ENCODE measurements at regions not wholly inside any gene's neighbourhood (a gene's known extent, or its start where the extent isn't known, plus 50 kb on each side); places are given as distances from the start of the nearest gene placed in this dataset.
"Not testable (repeated sequence)": the region's sequence is repeated elsewhere in the genome, so short reads cannot be mapped to it uniquely, and the experiment has no call there.

GRCh38 chr3:163513149-163513657 lies 1565.1 kb downstream of the SI start:
- no peaks in the 10 kb centered on the region for H3K4me1 ChIP-seq (ENCODE audit: control insufficient read depth, extremely low read depth, insufficient read depth, low read length)
- no peaks in the 10 kb centered on the region for H4K20me1 ChIP-seq (ENCODE audit: control insufficient read depth, extremely low read depth, insufficient read depth, low read length)
- H3K9ac ChIP-seq (ENCODE audit: insufficient read depth, low read length): no peak overlapping the region
- H2AFZ ChIP-seq (ENCODE audit: low read length): no peak overlapping the region
- no peaks in the 10 kb centered on the region for H3K79me2 ChIP-seq (ENCODE audit: control insufficient read depth, insufficient read depth, low read length)
- DNase-seq (ENCODE audit: low read depth in 2 of 2): no peak
- TF ChIP-seq CTCF (conservative IDR thresholded peaks at IDR 0.05 in 1 of 2, IDR thresholded peaks at IDR 0.05 in 1 of 2; ENCODE audit: low read depth in 1 of 2, low read length in 2 of 2) (no peak), EZH2 (IDR thresholded peaks at IDR 0.05; ENCODE audit: low read length, missing control alignments) (no peak)
- no peaks in the 10 kb centered on the region for H3K27me3 ChIP-seq (ENCODE audit: control insufficient read depth, insufficient read depth, low read length)
- no peaks in the 10 kb centered on the region for H3K9me3 ChIP-seq (ENCODE audit: control insufficient read depth, insufficient read depth, low read depth, low read length)
- no peak overlapping the region for H3K4me2 ChIP-seq (ENCODE audit: extremely low read depth, insufficient read depth, low read length)
- no peak overlapping the region for H3K27ac ChIP-seq (ENCODE audit: insufficient read depth, low read length)
- H3K36me3 ChIP-seq (ENCODE audit: control insufficient read depth, insufficient read depth, low read length): no peaks in the 10 kb centered on the region
- no peak overlapping the region for H3K4me3 ChIP-seq (replicated peaks in 1 of 4; ENCODE audit: control extremely low read depth in 1 of 4, insufficient read depth in 1 of 4, low read depth in 3 of 4, low read length in 4 of 4)

- H3K9me3 ChIP-seq (ENCODE audit: control insufficient read depth, insufficient read depth, low read depth, low read length): no peaks in the 10 kb centered on the region
- H3K27ac ChIP-seq (ENCODE audit: insufficient read depth, low read length): no peak overlapping the region
- no peak overlapping the region for H3K4me3 ChIP-seq (replicated peaks in 1 of 4; ENCODE audit: control extremely low read depth in 1 of 4, insufficient read depth in 1 of 4, low read depth in 3 of 4, low read length in 4 of 4)
- no peaks in the 10 kb centered on the region for H3K79me2 ChIP-seq (ENCODE audit: control insufficient read depth, insufficient read depth, low read length)
- no peak for DNase-seq (ENCODE audit: low read depth in 2 of 2)
- H3K4me2 ChIP-seq (ENCODE audit: extremely low read depth, insufficient read depth, low read length): no peak overlapping the region
- TF ChIP-seq CTCF (conservative IDR thresholded peaks at IDR 0.05 in 1 of 2, IDR thresholded peaks at IDR 0.05 in 1 of 2; ENCODE audit: low read depth in 1 of 2, low read length in 2 of 2) (no peak), EZH2 (IDR thresholded peaks at IDR 0.05; ENCODE audit: low read length, missing control alignments) (no peak)
- H3K9ac ChIP-seq (ENCODE audit: insufficient read depth, low read length): no peak overlapping the region
- H3K27me3 ChIP-seq (ENCODE audit: control insufficient read depth, insufficient read depth, low read length): no peaks in the 10 kb centered on the region
- H3K36me3 ChIP-seq (ENCODE audit: control insufficient read depth, insufficient read depth, low read length): no peaks in the 10 kb centered on the region
- H3K4me1 ChIP-seq (ENCODE audit: control insufficient read depth, extremely low read depth, insufficient read depth, low read length): no peaks in the 10 kb centered on the region
- H4K20me1 ChIP-seq (ENCODE audit: control insufficient read depth, extremely low read depth, insufficient read depth, low read length): no peaks in the 10 kb centered on the region
- no peak overlapping the region for H2AFZ ChIP-seq (ENCODE audit: low read length)
Observed at GRCh38 chr3:163508206-163508605, 1570.1 kb downstream of the SI start.

GRCh38 chr3:163504974-163505373 lies 1573.3 kb downstream of the SI start:
- Histone ChIP-seq H3K9me3 (ENCODE audit: control insufficient read depth, insufficient read depth, low read depth, low read length) (no peaks in the 10 kb centered on the region), H2AFZ (ENCODE audit: low read length) (no peak overlapping the region), H3K27ac (ENCODE audit: insufficient read depth, low read length) (no peak overlapping the region), H3K4me1 (ENCODE audit: control insufficient read depth, extremely low read depth, insufficient read depth, low read length) (no peaks in the 10 kb centered on the region), H3K27me3 (ENCODE audit: control insufficient read depth, insufficient read depth, low read length) (no peaks in the 10 kb centered on the region), H4K20me1 (ENCODE audit: control insufficient read depth, extremely low read depth, insufficient read depth, low read length) (no peaks in the 10 kb centered on the region), H3K4me2 (ENCODE audit: extremely low read depth, insufficient read depth, low read length) (no peak overlapping the region), H3K4me3 (replicated peaks in 1 of 4; ENCODE audit: control extremely low read depth in 1 of 4, insufficient read depth in 1 of 4, low read depth in 3 of 4, low read length in 4 of 4) (no peak overlapping the region), H3K36me3 (ENCODE audit: control insufficient read depth, insufficient read depth, low read length) (no peaks in the 10 kb centered on the region), H3K79me2 (ENCODE audit: control insufficient read depth, insufficient read depth, low read length) (no peaks in the 10 kb centered on the region), H3K9ac (ENCODE audit: insufficient read depth, low read length) (no peak overlapping the region)
- no peak for DNase-seq (ENCODE audit: low read depth in 2 of 2)
- no peak for TF ChIP-seq EZH2 (IDR thresholded peaks at IDR 0.05; ENCODE audit: low read length, missing control alignments)

GRCh38 chr3:163499736-163500219 lies 1578.5 kb downstream of the SI start:
- not testable (repeated sequence) for H3K36me3 ChIP-seq (ENCODE audit: control insufficient read depth, insufficient read depth, low read length); H3K4me1 ChIP-seq (ENCODE audit: control insufficient read depth, extremely low read depth, insufficient read depth, low read length); H3K9me3 ChIP-seq (ENCODE audit: control insufficient read depth, insufficient read depth, low read depth, low read length); H3K27me3 ChIP-seq (ENCODE audit: control insufficient read depth, insufficient read depth, low read length); DNase-seq (ENCODE audit: low read depth in 2 of 2); H4K20me1 ChIP-seq (ENCODE audit: control insufficient read depth, extremely low read depth, insufficient read depth, low read length); H3K27ac ChIP-seq (ENCODE audit: insufficient read depth, low read length); H3K4me2 ChIP-seq (ENCODE audit: extremely low read depth, insufficient read depth, low read length); H3K79me2 ChIP-seq (ENCODE audit: control insufficient read depth, insufficient read depth, low read length); H2AFZ ChIP-seq (ENCODE audit: low read length); H3K4me3 ChIP-seq (replicated peaks in 1 of 4; ENCODE audit: control extremely low read depth in 1 of 4, insufficient read depth in 1 of 4, low read depth in 3 of 4, low read length in 4 of 4); H3K9ac ChIP-seq (ENCODE audit: insufficient read depth, low read length)

- H3K4me3 ChIP-seq (replicated peaks in 1 of 4; ENCODE audit: control extremely low read depth in 1 of 4, insufficient read depth in 1 of 4, low read depth in 3 of 4, low read length in 4 of 4); H3K4me1 ChIP-seq (ENCODE audit: control insufficient read depth, extremely low read depth, insufficient read depth, low read length); H2AFZ ChIP-seq (ENCODE audit: low read length); H3K79me2 ChIP-seq (ENCODE audit: control insufficient read depth, insufficient read depth, low read length); H4K20me1 ChIP-seq (ENCODE audit: control insufficient read depth, extremely low read depth, insufficient read depth, low read length); H3K36me3 ChIP-seq (ENCODE audit: control insufficient read depth, insufficient read depth, low read length); H3K27me3 ChIP-seq (ENCODE audit: control insufficient read depth, insufficient read depth, low read length); H3K27ac ChIP-seq (ENCODE audit: insufficient read depth, low read length); H3K9me3 ChIP-seq (ENCODE audit: control insufficient read depth, insufficient read depth, low read depth, low read length); DNase-seq (ENCODE audit: low read depth in 2 of 2); H3K4me2 ChIP-seq (ENCODE audit: extremely low read depth, insufficient read depth, low read length); H3K9ac ChIP-seq (ENCODE audit: insufficient read depth, low read length): not testable (repeated sequence)
Observed at GRCh38 chr3:163498842-163499735, 1579.2 kb downstream of the SI start.
